NCI-H345 treated with DMSO at 0.1 percent for 48 hours (cell line): ENCODE measurements at regions not wholly inside any gene's neighbourhood (a gene's known extent, or its start where the extent isn't known, plus 50 kb on each side); places are given as distances from the start of the nearest gene placed in this dataset.
"Not testable (repeated sequence)": the region's sequence is repeated elsewhere in the genome, so short reads cannot be mapped to it uniquely, and the experiment has no call there.

Experiments
- DNase-seq: peaks from one replicate; lab custom pipeline; 2025; ENCODE audit not compliant: unreplicated experiment; lab: John Stamatoyannopoulos, UW

DNA sequence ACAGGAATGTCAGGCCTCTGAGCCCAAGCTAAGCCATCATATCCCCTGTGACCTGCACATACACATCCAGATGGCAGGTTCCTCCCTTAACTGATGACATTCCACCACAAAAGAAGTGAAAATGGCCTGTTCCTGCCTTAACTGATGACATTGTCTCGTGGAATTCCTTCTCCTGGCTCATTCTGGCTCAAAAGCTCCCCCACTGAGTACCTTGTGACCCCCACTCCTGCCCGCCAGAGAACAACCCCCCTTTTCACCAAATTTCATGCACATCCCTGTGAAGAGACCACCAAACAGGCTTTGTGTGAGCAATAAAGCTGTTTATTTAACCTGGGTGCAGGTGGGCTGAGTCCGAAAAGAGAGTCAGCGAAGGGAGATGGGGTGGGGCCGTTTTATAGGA, 447.4 kb downstream of the FGF13 start:
- DNase-seq: not testable (repeated sequence)

DNA sequence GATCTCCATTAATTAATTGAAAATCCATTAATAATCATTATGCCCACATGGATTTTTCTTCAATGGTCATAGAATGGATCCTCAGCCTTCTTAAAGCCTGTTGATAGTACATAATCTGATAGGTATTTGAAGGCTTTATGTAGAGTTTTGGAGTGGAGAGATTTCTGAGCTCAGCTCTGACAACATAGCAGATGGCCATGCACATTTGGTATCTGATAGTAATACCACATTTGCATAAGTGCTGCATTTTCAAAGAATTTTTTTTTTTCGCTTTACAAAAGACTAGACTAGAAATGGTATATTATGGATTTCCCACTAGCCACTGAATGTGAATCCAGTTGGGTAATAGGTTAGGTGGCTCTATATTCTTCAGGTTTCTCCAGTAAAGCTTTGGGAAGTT, 440.6 kb downstream of the FGF13 start:
- DNase-seq: no peak

DNA sequence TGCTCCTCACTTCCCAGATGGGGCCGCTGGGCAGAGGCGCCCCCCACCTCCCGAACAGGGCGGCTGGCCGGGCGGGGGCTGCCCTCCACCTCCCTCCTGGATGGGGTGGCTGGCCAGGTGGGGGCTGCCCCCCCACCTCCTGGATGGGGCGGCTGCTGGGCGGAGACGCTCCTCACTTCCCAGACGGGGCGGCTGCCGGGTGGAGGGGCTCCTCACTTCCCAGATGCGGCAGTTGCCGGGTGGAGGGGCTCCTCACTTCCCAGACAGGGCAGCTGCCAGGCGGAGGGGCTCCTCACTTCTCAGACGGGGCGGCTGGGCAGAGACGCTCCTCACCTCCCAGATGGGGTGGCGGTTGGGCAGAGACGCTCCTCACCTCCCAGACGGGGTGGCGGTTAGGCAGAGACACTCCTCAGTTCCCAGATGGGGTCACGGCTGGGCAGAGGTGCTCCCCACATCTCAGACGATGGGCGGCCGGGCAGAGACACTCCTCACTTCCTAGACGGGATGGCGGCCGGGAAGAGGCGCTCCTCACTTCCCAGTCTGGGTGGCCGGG, 428.8 kb downstream of the FGF13 start:
- not testable (repeated sequence) for DNase-seq

DNA sequence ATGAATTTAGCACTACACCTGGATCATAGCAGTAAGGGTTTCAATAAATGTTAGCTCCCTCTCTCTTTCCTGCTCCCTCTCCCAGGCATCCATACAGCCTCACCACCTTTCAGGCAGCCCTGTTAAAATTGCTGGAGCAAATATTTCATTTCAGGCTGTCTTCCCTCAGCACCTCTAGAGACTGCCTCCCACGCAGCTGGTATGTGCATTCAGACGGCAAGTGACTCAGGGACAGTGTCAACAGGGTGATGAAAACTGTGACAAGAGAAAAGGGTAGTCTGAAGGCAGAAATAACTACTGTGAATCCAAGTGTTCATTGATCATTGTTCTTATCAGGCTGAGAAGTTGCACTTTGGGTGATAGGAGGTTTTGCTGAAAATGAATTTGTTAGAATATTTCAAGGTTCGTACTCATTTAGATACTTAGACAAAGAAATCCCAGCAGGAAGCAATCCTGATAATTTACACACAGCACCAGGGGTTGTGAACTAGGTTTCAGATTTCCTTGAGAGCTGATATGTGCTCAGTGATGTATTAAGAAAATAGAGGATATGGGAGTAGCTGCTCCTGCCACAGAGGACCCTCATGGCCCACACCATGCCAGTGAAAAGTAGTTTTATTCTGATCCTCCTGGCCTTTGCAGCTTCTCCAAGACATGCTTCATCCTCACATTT, 424.2 kb downstream of the FGF13 start:
- DNase-seq: no peak

DNA sequence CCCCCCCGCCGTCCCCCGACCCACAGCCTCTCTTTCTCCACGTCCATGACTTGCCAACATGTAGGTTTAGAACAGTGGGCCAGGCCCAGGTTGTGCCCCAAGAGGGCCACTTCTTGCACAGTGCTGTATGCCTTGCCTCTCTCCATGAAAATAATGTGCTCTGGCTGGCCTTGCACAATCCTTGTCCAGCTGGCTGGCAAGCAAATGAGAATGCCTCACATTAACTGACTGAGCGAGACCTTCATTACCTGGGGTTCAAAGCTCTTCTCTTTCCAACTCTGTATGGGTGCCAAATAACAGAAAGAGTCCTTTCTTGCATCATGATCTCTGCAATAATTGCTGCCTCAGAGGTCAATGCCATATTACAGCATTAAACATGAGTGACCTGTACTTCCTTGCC, 416.6 kb downstream of the FGF13 start:
- no peak for DNase-seq

DNA sequence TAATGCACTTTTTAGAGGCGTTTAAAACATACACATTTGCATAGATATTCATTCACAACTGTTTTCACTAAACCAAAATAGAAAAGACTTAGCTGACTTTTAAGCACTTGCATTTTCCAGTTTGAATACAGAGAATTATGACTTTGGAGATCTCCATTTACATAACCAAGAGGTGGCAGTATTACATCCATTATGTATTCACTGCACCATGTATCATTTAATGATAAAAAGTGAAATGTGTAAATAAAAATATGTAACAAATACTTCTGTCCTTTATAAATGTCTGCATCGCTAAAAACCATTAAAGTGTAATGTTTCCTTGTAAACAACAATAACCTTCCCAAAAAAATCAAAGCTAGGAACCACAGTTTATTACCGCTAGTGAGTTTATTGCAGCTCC, 413.2 kb downstream of the FGF13 start:
- DNase-seq: no peak

DNA sequence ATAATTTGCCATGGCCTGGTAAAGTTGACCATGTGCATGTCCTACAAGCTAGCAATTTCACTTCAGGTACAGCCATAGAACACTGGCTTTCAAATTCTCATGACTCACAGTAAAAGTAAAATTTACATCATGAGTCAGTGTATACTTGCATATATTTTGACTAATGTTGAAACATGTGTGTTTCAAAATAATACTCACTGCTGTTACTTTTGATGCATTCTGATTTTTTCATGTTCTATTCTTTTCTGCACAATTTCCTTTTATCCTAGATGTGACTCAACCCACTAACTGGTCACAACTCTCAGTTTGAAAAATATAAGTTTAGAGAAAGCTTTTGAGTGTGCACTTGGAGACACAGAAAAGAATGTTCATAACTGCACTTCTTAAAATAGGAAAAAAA, 365.7 kb downstream of the FGF13 start:
- DNase-seq: no peak

DNA sequence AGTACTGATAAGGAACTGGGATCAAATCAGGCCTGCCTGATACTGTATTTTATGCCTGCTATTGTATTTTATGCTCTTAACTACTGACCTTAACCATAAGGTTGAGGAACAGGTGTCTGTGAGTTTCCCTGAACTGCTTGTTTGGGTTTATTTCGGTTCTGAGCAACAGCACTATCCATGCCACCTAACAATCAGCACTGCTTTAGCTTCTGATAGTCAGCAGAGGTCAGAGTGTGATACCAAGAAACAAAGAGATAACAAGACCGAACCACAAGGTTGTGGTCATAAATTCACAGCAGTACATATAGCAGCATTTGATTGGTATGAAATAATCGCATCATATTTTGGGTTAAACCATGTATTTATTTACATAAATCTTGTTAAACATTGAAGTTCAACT, 362.2 kb downstream of the FGF13 start:
- no peak for DNase-seq

DNA sequence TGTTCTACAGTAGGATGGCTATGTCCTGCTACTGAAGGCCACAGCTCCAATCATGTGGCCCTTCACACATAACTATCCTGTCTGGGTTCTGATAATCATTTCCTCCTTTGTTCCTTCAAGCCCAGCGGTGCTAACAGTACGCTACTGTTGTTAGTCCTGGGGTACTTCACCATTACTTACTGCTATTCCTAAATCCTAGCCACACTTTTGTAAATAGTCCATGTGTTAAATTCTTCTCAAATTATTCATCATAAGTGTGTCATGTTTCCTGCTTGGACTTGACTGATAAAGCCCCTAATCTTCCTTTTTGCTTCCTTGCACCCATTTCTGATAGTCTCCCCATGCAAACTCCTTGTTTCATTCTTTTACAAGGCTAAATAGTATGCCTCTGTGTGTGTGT, 332.6 kb downstream of the FGF13 start:
- no peak for DNase-seq

DNA sequence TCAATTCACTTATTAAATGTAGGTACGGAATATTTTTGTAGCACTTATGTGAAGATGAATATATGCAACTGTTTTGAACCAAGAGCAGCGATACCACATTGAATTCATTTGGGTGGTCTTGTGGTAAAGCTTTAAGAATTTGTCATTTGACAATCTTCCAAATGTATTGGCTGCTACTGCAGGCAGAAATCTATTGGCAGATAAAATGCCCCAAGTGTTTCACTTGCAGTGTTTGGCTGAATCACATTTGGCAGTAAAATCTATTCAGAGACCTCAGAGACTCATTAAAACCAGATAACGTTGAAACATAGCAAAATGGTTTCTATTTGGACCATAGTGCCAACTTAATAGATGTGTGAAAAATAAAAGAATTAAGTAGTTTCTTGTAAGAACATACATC, 303.4 kb downstream of the FGF13 start:
- no peak for DNase-seq

DNA sequence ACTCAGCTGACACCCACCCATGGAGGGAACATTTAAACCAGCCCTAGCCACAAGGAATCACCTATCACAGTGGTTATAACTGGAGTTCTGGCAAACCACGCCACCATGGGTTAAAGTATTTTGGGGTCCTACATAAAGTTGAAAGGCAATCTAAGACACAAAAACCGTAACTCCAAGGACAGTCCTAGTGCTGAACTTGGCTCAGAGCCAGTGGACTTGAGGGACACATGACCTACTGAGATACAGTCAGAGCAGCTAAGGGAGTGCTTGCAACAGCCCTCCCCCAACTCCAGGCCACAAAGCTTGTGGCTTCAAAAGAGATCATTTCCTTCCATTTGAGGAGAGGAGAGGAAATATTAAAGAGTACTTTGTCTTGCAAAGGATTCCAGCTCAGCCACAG, 300.5 kb downstream of the FGF13 start:
- DNase-seq: no peak
